Transverse colon (tissue), 3 donors: ENCODE measurements at regions not wholly inside any gene's neighbourhood (a gene's known extent, or its start where the extent isn't known, plus 50 kb on each side); places are given as distances from the start of the nearest gene placed in this dataset.

ENCODE experiments used
- POLR2A ChIP-seq: fragments of 450-650 bp; IDR thresholded peaks from one replicate; pipeline ENCODE4 v1.6.1; 2016; ENCODE audit warnings: antibody characterized with exemption, mild to moderate bottlenecking, moderate library complexity
- TF ChIP-seq, protein P1 (sequence below), 5 experiments: fragments of 200-600 bp in 3 of 5; fragments of 450-650 bp in 2 of 5; sonication (generic) in 3 of 5; IDR thresholded peaks; 1 replicate in 2 of 5; 2 replicates in 3 of 5; pipeline ENCODE4 v1.5.1; 2016 to 2017; ENCODE audit warnings: antibody characterized with exemption in 5 of 5, inconsistent platforms in 3 of 5, mild to moderate bottlenecking in 2 of 5, moderate library complexity in 1 of 5

- TF ChIP-seq, protein P1, sequence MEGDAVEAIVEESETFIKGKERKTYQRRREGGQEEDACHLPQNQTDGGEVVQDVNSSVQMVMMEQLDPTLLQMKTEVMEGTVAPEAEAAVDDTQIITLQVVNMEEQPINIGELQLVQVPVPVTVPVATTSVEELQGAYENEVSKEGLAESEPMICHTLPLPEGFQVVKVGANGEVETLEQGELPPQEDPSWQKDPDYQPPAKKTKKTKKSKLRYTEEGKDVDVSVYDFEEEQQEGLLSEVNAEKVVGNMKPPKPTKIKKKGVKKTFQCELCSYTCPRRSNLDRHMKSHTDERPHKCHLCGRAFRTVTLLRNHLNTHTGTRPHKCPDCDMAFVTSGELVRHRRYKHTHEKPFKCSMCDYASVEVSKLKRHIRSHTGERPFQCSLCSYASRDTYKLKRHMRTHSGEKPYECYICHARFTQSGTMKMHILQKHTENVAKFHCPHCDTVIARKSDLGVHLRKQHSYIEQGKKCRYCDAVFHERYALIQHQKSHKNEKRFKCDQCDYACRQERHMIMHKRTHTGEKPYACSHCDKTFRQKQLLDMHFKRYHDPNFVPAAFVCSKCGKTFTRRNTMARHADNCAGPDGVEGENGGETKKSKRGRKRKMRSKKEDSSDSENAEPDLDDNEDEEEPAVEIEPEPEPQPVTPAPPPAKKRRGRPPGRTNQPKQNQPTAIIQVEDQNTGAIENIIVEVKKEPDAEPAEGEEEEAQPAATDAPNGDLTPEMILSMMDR (IDR thresholded peaks at IDR 0.05): no peak
- no peak for TF ChIP-seq POLR2A
Measured at GRCh38 chrX:122579036-122579435, 605.0 kb upstream of the GRIA3 start.
